Tibial nerve (tissue), 4 donors: ENCODE measurements at regions not wholly inside any gene's neighbourhood (a gene's known extent, or its start where the extent isn't known, plus 50 kb on each side); places are given as distances from the start of the nearest gene placed in this dataset.
"Not testable (repeated sequence)": the region's sequence is repeated elsewhere in the genome, so short reads cannot be mapped to it uniquely, and the experiment has no call there.

Source experiments
- CTCF ChIP-seq, 5 experiments: fragments of 200-600 bp in 3 of 5; fragments of 450-650 bp in 2 of 5; sonication (generic) in 3 of 5; IDR thresholded peaks; one replicate each; pipeline ENCODE4 v1.5.1; 2016 to 2019; ENCODE audit warnings: antibody characterized with exemption in 5 of 5, mild to moderate bottlenecking in 3 of 5, moderate library complexity in 2 of 5
- EP300 ChIP-seq, 2 donors: sonication (generic); formaldehyde crosslinking; IDR thresholded peaks; one replicate each; pipeline ENCODE4 v1.6.1; 2017; ENCODE audit warnings: antibody characterized with exemption in 2 of 2, mild to moderate bottlenecking in 1 of 2
- POLR2A ChIP-seq, 2 donors: fragments of 450-650 bp; IDR thresholded peaks; one replicate each; pipeline ENCODE4 v1.6.1; 2017; ENCODE audit warnings: antibody characterized with exemption in 2 of 2, mild to moderate bottlenecking in 2 of 2, moderate library complexity in 2 of 2

GRCh38 chr2:111577154-111577885 lies 306.7 kb downstream of the ANAPC1 start:
- TF ChIP-seq CTCF, EP300, POLR2A (IDR thresholded peaks at IDR 0.05): not testable (repeated sequence)
